HL-60 (cell line): ENCODE measurements at regions not wholly inside any gene's neighbourhood (a gene's known extent, or its start where the extent isn't known, plus 50 kb on each side); places are given as distances from the start of the nearest gene placed in this dataset.

Experiments used
- DNase-seq, 2 experiments: peaks; one replicate each; pipeline ENCODE4 v3.0.0-alpha.2; 2010 to 2020; ENCODE audit warnings: low read depth in 1 of 2, low spot score in 1 of 2
- H3K27ac ChIP-seq: fragments of 250-450 bp; sonication (Bioruptor Pico); replicated peaks from 2 replicates; pipeline ENCODE4 v1.5.1; 2020; ENCODE audit warnings: mild to moderate bottlenecking, moderate library complexity
- H3K27me3 ChIP-seq: fragments of 250-450 bp; sonication (Bioruptor Pico); 2 replicates; pipeline ENCODE4 v1.5.1; 2021; ENCODE audit warnings: mild to moderate bottlenecking, moderate library complexity; ENCODE audit not compliant: insufficient read depth, poor library complexity, severe bottlenecking
- H3K4me3 ChIP-seq: replicated peaks from 2 replicates; pipeline ENCODE4 v1.5.1; 2011; ENCODE audit warnings: mild to moderate bottlenecking, control low read depth, low read length; ENCODE audit not compliant: insufficient read depth
- GABPA ChIP-seq: IDR thresholded peaks from 2 replicates; pipeline ENCODE4 v1.6.1; 2012; ENCODE audit warnings: low read depth
- POLR2AphosphoS5 ChIP-seq: IDR thresholded peaks from 2 replicates; pipeline ENCODE4 v1.6.1; 2012; ENCODE audit warnings: low read depth
- SPI1 ChIP-seq: IDR thresholded peaks from 2 replicates; pipeline ENCODE4 v1.6.1; 2012; ENCODE audit warnings: low read depth, mild to moderate bottlenecking, borderline replicate concordance
- TF ChIP-seq, protein P1 (sequence below): IDR thresholded peaks from 2 replicates; pipeline ENCODE4 v1.6.1; 2012; ENCODE audit warnings: low read depth; ENCODE audit not compliant: insufficient replicate concordance
- TF ChIP-seq, protein P2 (sequence below): IDR thresholded peaks from one replicate; pipeline ENCODE4 v1.5.1; 2011; ENCODE audit warnings: low read length, control low read depth, inconsistent platforms; ENCODE audit not compliant: insufficient read depth

DNA sequence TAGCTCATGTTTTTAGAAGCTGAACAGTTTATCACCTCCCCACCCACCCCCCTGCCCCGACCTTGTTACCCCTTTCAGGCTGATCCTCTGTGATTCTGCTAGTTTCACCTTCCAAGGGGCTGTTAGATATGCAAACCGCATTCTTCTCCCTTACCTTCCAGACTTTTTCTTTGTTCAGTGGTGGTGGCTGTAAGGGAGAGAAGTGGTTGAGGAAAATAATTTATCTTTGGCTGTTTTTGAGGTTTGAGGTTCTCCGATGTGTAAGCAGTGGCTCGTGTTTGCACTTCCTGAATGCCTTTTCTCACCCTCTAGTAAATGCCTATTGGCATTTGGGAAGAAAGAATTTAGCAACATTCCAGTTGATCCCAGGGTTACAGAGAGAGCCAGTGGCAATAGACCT is 69.4 kb upstream of the KCNG1 start:
- TF ChIP-seq POLR2AphosphoS5, result no peak
- TF ChIP-seq GABPA, result no peak
- TF ChIP-seq, protein P1, sequence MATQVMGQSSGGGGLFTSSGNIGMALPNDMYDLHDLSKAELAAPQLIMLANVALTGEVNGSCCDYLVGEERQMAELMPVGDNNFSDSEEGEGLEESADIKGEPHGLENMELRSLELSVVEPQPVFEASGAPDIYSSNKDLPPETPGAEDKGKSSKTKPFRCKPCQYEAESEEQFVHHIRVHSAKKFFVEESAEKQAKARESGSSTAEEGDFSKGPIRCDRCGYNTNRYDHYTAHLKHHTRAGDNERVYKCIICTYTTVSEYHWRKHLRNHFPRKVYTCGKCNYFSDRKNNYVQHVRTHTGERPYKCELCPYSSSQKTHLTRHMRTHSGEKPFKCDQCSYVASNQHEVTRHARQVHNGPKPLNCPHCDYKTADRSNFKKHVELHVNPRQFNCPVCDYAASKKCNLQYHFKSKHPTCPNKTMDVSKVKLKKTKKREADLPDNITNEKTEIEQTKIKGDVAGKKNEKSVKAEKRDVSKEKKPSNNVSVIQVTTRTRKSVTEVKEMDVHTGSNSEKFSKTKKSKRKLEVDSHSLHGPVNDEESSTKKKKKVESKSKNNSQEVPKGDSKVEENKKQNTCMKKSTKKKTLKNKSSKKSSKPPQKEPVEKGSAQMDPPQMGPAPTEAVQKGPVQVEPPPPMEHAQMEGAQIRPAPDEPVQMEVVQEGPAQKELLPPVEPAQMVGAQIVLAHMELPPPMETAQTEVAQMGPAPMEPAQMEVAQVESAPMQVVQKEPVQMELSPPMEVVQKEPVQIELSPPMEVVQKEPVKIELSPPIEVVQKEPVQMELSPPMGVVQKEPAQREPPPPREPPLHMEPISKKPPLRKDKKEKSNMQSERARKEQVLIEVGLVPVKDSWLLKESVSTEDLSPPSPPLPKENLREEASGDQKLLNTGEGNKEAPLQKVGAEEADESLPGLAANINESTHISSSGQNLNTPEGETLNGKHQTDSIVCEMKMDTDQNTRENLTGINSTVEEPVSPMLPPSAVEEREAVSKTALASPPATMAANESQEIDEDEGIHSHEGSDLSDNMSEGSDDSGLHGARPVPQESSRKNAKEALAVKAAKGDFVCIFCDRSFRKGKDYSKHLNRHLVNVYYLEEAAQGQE, result no peak
- TF ChIP-seq, protein P2, sequence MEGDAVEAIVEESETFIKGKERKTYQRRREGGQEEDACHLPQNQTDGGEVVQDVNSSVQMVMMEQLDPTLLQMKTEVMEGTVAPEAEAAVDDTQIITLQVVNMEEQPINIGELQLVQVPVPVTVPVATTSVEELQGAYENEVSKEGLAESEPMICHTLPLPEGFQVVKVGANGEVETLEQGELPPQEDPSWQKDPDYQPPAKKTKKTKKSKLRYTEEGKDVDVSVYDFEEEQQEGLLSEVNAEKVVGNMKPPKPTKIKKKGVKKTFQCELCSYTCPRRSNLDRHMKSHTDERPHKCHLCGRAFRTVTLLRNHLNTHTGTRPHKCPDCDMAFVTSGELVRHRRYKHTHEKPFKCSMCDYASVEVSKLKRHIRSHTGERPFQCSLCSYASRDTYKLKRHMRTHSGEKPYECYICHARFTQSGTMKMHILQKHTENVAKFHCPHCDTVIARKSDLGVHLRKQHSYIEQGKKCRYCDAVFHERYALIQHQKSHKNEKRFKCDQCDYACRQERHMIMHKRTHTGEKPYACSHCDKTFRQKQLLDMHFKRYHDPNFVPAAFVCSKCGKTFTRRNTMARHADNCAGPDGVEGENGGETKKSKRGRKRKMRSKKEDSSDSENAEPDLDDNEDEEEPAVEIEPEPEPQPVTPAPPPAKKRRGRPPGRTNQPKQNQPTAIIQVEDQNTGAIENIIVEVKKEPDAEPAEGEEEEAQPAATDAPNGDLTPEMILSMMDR, result no peak
- no peak for TF ChIP-seq SPI1
- Histone ChIP-seq H3K4me3 (no peak overlapping the region), H3K27ac (no peak overlapping the region), H3K27me3 (peaks cover 12% of the 10 kb centered on the region)
- no peak for DNase-seq

DNA sequence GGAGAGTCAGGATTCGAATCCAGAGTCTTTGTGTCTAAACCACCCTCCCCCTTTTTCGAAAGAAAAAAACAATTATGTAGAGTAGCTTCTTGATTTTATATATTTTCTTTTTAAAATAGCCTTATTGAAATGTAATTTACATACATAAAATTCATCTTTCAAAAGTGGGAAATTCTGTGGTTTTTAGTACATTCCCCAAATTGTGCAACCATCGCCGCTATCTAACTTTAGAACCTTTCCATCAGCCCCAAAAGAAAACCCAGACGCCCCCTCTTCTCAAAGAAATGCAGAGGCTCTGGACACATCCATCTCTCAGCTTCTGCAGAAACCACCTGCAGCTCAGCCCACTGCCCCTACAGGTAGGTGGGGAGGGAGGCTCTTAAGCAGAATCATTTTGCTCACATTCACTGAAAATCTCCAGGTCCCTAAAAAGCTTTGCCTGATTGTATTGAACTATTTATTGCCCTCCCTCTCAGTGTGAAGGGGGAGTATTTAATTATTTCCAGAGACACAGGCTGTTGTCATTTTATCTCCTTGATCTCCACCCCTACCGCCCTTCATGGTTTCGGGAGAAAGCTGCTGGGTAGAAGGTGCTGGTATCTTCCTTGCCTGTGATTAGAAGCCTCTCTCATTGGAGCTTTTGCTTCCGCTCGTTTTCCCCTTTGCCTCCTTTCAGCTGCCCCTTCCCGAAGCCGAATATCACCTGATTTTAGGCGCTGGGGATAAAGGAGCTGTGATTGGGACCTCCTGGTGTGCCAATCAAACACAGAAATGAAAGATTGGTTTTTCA is 68.7 kb upstream of the KCNG1 start:
- no peak for TF ChIP-seq SPI1
- Histone ChIP-seq H3K27me3 (peaks cover 12% of the 10 kb centered on the region), H3K27ac (no peak overlapping the region), H3K4me3 (no peak overlapping the region)
- no peak for DNase-seq

DNA sequence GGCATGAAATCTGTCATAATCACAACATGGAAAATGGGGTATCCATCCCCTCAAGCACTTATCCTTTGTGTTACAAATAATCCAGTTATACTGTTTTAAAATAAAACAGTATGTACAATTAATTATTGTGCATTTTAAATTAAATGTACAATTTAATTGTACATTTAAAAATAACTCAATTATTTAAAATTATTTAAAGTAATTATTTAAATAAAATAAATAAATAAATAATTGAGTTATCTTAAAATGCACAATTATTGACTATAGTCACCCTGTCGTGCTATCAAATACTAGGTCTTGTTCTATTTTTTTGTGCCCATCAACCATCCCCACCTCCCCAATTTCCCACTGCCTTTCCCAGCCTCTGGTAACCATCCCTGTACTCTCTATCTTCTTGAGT is 66.9 kb upstream of the KCNG1 start:
- DNase-seq, result no peak
- H3K27ac ChIP-seq, result no peak overlapping the region
- no peak overlapping the region for H3K4me3 ChIP-seq
- TF ChIP-seq SPI1 (no peak), POLR2AphosphoS5 (no peak), GABPA (no peak)
- TF ChIP-seq, protein P2, result no peak
- TF ChIP-seq, protein P1, result no peak
- H3K27me3 ChIP-seq, result peaks cover 10% of the 10 kb centered on the region

DNA sequence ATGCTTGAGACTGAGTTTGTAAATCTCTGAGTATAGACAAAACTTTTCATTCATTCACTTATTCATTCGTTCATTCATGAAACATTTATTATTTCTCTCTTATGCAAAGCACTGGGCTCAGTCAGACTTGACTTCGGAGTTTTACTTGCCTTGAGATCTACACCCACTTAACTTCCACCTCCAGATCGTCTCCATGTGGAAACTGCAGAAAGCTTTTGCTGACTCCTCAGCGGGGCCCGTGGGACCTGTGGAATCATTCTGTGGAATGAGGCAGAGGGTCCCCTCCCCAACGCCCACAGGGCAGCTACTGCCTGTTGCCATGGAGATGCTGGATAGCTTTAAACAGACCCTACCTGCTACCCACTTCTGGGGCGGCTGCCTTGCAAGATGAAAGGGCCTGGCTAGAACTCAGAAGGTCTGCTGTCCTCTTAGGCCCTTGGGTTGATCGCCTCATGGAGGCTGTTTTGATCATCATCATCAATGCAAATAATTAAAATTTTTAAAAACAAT is 66.4 kb upstream of the KCNG1 start:
- no peak for DNase-seq
- TF ChIP-seq POLR2AphosphoS5 (no peak), GABPA (no peak), SPI1 (no peak)
- TF ChIP-seq, protein P2, result no peak
- TF ChIP-seq, protein P1, result no peak
- peaks cover 10% of the 10 kb centered on the region for H3K27me3 ChIP-seq
- H3K27ac ChIP-seq, result no peak overlapping the region
- no peak overlapping the region for H3K4me3 ChIP-seq
